Sigmoid colon (tissue), 6 donors: ENCODE measurements at regions not wholly inside any gene's neighbourhood (a gene's known extent, or its start where the extent isn't known, plus 50 kb on each side); places are given as distances from the start of the nearest gene placed in this dataset.
"Not testable (repeated sequence)": the region's sequence is repeated elsewhere in the genome, so short reads cannot be mapped to it uniquely, and the experiment has no call there.

Experiments used
- DNase-seq: peaks from one replicate; pipeline ENCODE4 v3.0.0-alpha.2; 2019
- H3K27ac ChIP-seq, 4 donors: fragments of 200-600 bp; sonication (generic); one replicate each; pipeline ENCODE4 v1.5.1; 2016 to 2019; ENCODE audit warnings: mild to moderate bottlenecking in 1 of 4
- H3K27me3 ChIP-seq, 3 donors: fragments of 200-600 bp; sonication (generic); one replicate each; pipeline ENCODE4 v1.5.1; 2019; ENCODE audit warnings: mild to moderate bottlenecking in 1 of 3
- H3K36me3 ChIP-seq, 4 donors: fragments of 200-600 bp; sonication (generic); one replicate each; pipeline ENCODE4 v1.5.1; 2016 to 2019
- H3K4me1 ChIP-seq, 4 donors: fragments of 200-600 bp; sonication (generic); one replicate each; pipeline ENCODE4 v1.5.1; 2017 to 2019
- H3K4me3 ChIP-seq, 4 donors: fragments of 200-600 bp; sonication (generic); one replicate each; pipeline ENCODE4 v1.5.1; 2017 to 2019; ENCODE audit warnings: mild to moderate bottlenecking in 2 of 4, moderate library complexity in 1 of 4
- H3K9me3 ChIP-seq, 4 donors: fragments of 200-600 bp in 3 of 4; sonication (generic) in 3 of 4; one replicate each; pipeline versions ENCODE4 v1.5.1 to v1.6.1; 2013 to 2019
- EP300 ChIP-seq, 4 donors: sonication (generic); formaldehyde crosslinking; IDR thresholded peaks; one replicate each; pipeline ENCODE4 v1.6.1; 2017; ENCODE audit warnings: antibody characterized with exemption in 4 of 4
- POLR2A ChIP-seq, 2 donors: fragments of 450-650 bp; IDR thresholded peaks; one replicate each; pipeline ENCODE4 v1.6.1; 2016; ENCODE audit warnings: antibody characterized with exemption in 2 of 2, mild to moderate bottlenecking in 2 of 2, moderate library complexity in 2 of 2
- POLR2AphosphoS5 ChIP-seq, 4 donors: sonication (generic); formaldehyde crosslinking; IDR thresholded peaks; one replicate each; pipeline ENCODE4 v1.6.1; 2017; ENCODE audit warnings: antibody characterized with exemption in 4 of 4
- WGBS, 2 donors: extraction: QIAGEN DNeasy Blood & Tissue Kit; methylation state at CpG; one replicate each; pipeline ENCODE4 v1.1.7; 2013; 5-methylcytosine and 5-hydroxymethylcytosine counted together
- intact Hi-C: fragments of 100-400 bp; cut with DNase I; formaldehyde crosslinking; loops from one replicate; pipeline ENCODE4 v1.15.1; 2023
- TF ChIP-seq, protein P1 (sequence below), 4 experiments: fragments of 450-650 bp in 3 of 4; fragments of 200-600 bp in 1 of 4; IDR thresholded peaks; one replicate each; pipeline ENCODE4 v1.5.1; 2016 to 2019; ENCODE audit warnings: antibody characterized with exemption in 4 of 4, mild to moderate bottlenecking in 3 of 4, moderate library complexity in 2 of 4
- donor health status: healthy with polysubstance abuse.
- donor health status: healthy.

DNA sequence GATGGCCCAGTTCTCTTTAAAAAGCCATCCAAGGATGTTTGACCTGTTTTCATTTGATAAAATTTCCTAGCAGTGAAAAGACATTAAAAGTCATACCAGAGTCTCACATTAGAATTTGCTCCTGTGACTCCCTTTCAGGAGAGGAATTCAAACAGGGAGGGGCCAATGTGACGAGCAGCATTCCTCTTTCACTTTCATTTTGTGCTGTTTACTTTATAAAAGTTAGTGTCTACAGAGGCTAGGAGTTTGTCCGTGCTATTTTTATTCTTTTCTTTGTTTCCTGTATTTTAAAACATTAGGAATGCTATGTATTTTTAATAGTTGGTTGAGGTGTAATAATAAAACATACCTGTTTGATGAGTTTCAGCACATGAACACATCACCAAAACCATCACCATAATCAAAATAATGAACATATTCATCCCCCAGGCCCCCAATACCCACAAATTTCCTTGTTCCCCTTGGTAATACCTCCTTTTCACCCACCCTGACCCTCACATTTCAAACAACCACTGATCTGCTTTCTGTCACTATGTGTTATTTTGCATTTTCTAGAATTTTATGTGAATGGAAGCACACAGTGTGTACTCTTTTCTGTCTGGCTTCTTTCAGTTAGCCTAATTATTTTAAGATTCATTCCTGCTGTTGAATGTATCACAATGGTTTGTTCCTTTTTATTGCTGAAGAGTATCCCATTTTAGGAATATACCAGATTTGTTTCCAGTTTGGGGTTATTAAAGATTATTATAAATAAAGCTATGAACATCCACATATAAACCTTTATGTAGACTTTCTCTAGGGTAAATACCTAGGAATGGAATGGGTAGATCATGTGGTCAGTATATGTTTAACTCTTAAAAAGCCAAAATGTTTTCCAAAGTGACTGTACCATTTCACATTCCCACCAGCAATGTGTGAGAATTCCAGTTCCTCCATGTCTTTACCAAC, 129.5 kb downstream of the TENT5C start:
- peak in 3 of 4 donors; percentile 36 to 79 (median 79) for TF ChIP-seq POLR2AphosphoS5 (IDR thresholded peaks at IDR 0.05)
- TF ChIP-seq, protein P1, sequence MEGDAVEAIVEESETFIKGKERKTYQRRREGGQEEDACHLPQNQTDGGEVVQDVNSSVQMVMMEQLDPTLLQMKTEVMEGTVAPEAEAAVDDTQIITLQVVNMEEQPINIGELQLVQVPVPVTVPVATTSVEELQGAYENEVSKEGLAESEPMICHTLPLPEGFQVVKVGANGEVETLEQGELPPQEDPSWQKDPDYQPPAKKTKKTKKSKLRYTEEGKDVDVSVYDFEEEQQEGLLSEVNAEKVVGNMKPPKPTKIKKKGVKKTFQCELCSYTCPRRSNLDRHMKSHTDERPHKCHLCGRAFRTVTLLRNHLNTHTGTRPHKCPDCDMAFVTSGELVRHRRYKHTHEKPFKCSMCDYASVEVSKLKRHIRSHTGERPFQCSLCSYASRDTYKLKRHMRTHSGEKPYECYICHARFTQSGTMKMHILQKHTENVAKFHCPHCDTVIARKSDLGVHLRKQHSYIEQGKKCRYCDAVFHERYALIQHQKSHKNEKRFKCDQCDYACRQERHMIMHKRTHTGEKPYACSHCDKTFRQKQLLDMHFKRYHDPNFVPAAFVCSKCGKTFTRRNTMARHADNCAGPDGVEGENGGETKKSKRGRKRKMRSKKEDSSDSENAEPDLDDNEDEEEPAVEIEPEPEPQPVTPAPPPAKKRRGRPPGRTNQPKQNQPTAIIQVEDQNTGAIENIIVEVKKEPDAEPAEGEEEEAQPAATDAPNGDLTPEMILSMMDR (IDR thresholded peaks at IDR 0.05): no peak
- no peak for TF ChIP-seq EP300 (IDR thresholded peaks at IDR 0.05)
- TF ChIP-seq POLR2A (IDR thresholded peaks at IDR 0.05): no peak
- no peaks in the 10 kb centered on the region for H3K27me3 ChIP-seq
- no peak for DNase-seq
- peaks cover 0 to 26% (median 22%) of the 10 kb centered on the region in 4 donors for H3K4me1 ChIP-seq
- peak overlapping the region; percentile 63 to 75 (median 70) for H3K27ac ChIP-seq
- peak overlapping the region; percentile 8 to 26 (median 12) for H3K4me3 ChIP-seq
- H3K9me3 ChIP-seq: no peaks in the 10 kb centered on the region
- no peaks in the 10 kb centered on the region for H3K36me3 ChIP-seq
- intact Hi-C loops: loop anchor here (5.0 kb wide), 1 partner anchor 38 kb away; no protein-coding TSS in a partner anchor
- WGBS, 2 donors: 0% methylated on average over 2 of the region's 2 CpGs

DNA sequence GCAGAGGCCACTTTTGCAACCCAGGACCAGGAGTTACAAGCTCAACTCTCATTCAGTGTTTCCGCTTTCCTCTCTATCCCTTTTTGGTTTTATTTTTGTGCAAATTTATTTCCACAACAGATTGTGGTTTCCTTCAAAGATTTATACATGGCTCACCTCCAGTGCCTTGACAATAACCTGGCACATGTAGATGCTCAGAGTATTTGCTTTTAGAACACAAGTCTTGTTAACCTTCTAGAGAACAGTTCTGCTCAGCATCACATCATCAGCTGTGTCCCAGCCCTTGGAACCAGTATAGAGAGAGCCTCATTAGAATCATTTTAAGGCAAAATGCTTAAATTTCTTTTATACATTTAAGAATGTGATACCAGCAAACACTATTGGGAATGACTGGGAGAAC, 133.7 kb downstream of the TENT5C start:
- intact Hi-C loops: loop anchor here (5.0 kb wide), 1 partner anchor 42 kb away; no protein-coding TSS in a partner anchor

DNA sequence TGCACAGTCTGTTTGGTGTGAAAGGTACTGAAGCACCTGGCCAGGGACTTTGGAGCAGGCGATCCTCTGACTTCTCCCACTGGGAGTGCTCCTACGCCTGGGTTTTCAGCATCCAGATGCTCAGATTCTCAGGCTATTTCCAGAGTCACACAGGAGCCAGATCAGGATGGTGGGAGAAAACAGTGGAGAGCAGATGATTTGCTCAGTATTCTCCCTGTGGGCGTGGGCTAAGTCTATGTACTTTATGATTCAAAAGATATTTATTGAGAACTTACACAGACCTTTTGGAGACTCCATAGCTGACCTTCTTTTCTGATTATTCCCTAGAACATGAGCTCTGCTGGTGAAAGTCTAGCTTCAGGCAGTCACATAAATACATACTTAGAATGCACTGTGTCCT, 134.6 kb downstream of the TENT5C start:
- H3K4me3 ChIP-seq: no peak overlapping the region
- no peaks in the 10 kb centered on the region for H3K27me3 ChIP-seq
- H3K36me3 ChIP-seq: no peaks in the 10 kb centered on the region
- H3K9me3 ChIP-seq: no peaks in the 10 kb centered on the region
- H3K4me1 ChIP-seq: peaks cover 0 to 28% (median 23%) of the 10 kb centered on the region in 4 donors
- no peak for TF ChIP-seq EP300 (IDR thresholded peaks at IDR 0.05)
- TF ChIP-seq POLR2AphosphoS5 (IDR thresholded peaks at IDR 0.05): no peak
- TF ChIP-seq, protein P1 (IDR thresholded peaks at IDR 0.05): no peak
- TF ChIP-seq POLR2A (IDR thresholded peaks at IDR 0.05): no peak
- peak overlapping the region in 3 of 4 donors; percentile 2 to 37 (median 30) for H3K27ac ChIP-seq
- 47 to 71% methylated on average over 3 of the region's 3 CpGs for WGBS, 2 donors
- no peak for DNase-seq
- intact Hi-C loops: no loop called here

More for the DNA sequence above, 133.7 kb downstream of the TENT5C start:
- H3K36me3 ChIP-seq: no peaks in the 10 kb centered on the region
- TF ChIP-seq POLR2A (IDR thresholded peaks at IDR 0.05) (no peak), POLR2AphosphoS5 (IDR thresholded peaks at IDR 0.05) (peak; percentile 18 to 74 (median 52)), EP300 (IDR thresholded peaks at IDR 0.05) (no peak)
- TF ChIP-seq, protein P1 (IDR thresholded peaks at IDR 0.05): no peak
- no peak for DNase-seq
- no peak overlapping the region for H3K4me3 ChIP-seq
- peak overlapping the region in 2 of 4 donors; percentile 2 to 37 for H3K27ac ChIP-seq
- H3K9me3 ChIP-seq: no peaks in the 10 kb centered on the region
- 92 to 94% methylated on average over 1 of the region's 1 CpG for WGBS, 2 donors
- H3K4me1 ChIP-seq: peaks cover 0 to 35% (median 31%) of the 10 kb centered on the region in 4 donors
- no peaks in the 10 kb centered on the region for H3K27me3 ChIP-seq

DNA sequence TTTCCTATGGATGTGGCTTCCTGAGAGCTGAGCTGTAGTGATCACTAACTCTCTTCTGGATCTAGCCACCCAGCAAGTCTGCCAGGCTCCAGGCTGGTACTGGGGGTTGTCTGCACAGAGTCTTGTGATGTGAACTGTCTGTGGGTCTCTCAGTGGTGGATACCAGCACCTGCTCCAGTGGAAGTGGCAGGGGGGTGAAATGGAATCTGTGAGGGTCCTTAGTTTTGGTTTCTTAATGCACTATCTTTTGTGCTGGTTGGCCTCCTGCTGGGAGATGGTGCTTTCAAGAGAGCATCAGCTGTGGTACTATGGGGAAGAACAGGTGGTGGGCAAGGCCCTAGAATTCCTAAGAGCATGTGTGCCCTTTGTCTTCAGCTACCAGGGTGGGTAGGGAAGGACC, 140.7 kb downstream of the TENT5C start:
- H3K9me3 ChIP-seq, H3K27me3 ChIP-seq, H3K36me3 ChIP-seq, H3K4me3 ChIP-seq, DNase-seq, H3K4me1 ChIP-seq, intact Hi-C loops, H3K27ac ChIP-seq: not testable (repeated sequence)

DNA sequence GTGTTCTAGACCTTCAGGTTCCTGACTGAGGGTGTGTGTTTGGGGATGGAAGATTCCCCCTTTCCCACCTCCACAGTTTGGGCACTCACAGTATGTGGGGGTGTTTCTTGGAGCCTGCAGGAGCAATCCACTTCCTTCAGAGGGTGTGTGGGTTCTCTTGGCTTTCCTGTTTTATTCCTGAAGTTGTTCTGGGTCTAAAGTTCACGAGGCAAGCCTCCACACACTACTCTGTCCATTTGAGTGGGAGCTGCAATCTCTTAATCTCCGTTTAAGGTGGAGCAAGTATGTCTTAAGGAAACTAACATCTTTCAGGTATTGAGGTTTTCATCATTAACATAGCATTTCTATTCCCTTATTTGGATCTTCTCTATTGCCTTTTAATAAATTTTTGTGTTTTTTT, 141.8 kb downstream of the TENT5C start:
- no peaks in the 10 kb centered on the region for H3K27me3 ChIP-seq
- 52 to 77% methylated on average over 2 of the region's 2 CpGs for WGBS, 2 donors
- no peak overlapping the region for H3K27ac ChIP-seq
- H3K9me3 ChIP-seq: peaks cover 0 to 3% (median 0%) of the 10 kb centered on the region in 4 donors
- H3K4me3 ChIP-seq: no peak overlapping the region
- TF ChIP-seq EP300 (IDR thresholded peaks at IDR 0.05) (no peak), POLR2A (IDR thresholded peaks at IDR 0.05) (no peak), POLR2AphosphoS5 (IDR thresholded peaks at IDR 0.05) (no peak)
- TF ChIP-seq, protein P1 (IDR thresholded peaks at IDR 0.05): no peak
- intact Hi-C loops: no loop called here
- H3K36me3 ChIP-seq: no peaks in the 10 kb centered on the region
- H3K4me1 ChIP-seq: peaks cover 0 to 4% (median 0%) of the 10 kb centered on the region in 4 donors
- no peak for DNase-seq
